ENCODE measurements at regions not wholly inside any gene's neighbourhood (a gene's known extent, or its start where the extent isn't known, plus 50 kb on each side); places are given as distances from the start of the nearest gene placed in this dataset.

- H3K36me3 ChIP-seq (ENCODE audit: control insufficient read depth in 2 of 2, insufficient read depth in 2 of 2, low read length in 1 of 2): no peaks in the 10 kb centered on the region
- peaks cover 0 to 10% of the 10 kb centered on the region in 2 donors for H3K9me3 ChIP-seq (ENCODE audit: control insufficient read depth in 2 of 2, insufficient read depth in 1 of 2, low read depth in 1 of 2, low read length in 1 of 2)
- H3K27me3 ChIP-seq (ENCODE audit: control insufficient read depth in 1 of 2, insufficient read depth in 2 of 2, low read length in 2 of 2): no peaks in the 10 kb centered on the region
- 94 to 95% methylated on average over 4 of the region's 4 CpGs for WGBS, 2 donors
- H3K4me3 ChIP-seq (ENCODE audit: low read depth in 1 of 2, low read length in 2 of 2): no peak overlapping the region
- H3K4me1 ChIP-seq (ENCODE audit: control insufficient read depth in 2 of 2, insufficient read depth in 2 of 2, low read length in 1 of 2): no peaks in the 10 kb centered on the region
- H3K27ac ChIP-seq (ENCODE audit: low read depth in 2 of 2, low read length in 1 of 2): no peak overlapping the region
Measured at GRCh38 chr12:127425474-127425873, 841.5 kb upstream of the TMEM132C start.

DNA sequence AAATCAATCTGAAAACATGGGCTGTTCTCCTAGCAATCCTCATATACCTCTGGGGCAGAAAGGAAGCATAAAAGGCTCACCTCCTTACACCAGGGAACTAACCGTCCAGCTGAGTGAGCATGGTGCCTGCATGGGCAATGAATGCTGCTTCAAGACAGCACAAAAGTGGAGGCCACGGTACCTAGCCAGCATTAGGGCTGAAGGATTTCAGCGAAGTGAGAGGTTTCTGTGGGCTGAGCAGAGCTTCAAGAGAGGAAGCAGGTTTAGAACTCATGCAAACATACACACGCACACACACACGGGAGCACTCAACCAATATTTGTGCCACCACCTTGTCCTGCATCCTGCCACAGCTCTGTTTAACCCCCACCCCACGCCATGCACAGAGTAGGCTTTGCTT, 838.5 kb upstream of the TMEM132C start:
- no peak overlapping the region for H3K27ac ChIP-seq (ENCODE audit: low read depth in 2 of 2, low read length in 1 of 2)
- H3K36me3 ChIP-seq (ENCODE audit: control insufficient read depth in 2 of 2, insufficient read depth in 2 of 2, low read length in 1 of 2): no peaks in the 10 kb centered on the region
- H3K27me3 ChIP-seq (ENCODE audit: control insufficient read depth in 1 of 2, insufficient read depth in 2 of 2, low read length in 2 of 2): no peaks in the 10 kb centered on the region
- 78 to 83% methylated on average over 6 of the region's 6 CpGs for whole genome bisulfite sequencing, 2 donors
- H3K9me3 ChIP-seq (ENCODE audit: control insufficient read depth in 2 of 2, insufficient read depth in 1 of 2, low read depth in 1 of 2, low read length in 1 of 2): peaks cover 0 to 5% of the 10 kb centered on the region in 2 donors
- no peak overlapping the region for H3K4me3 ChIP-seq (ENCODE audit: low read depth in 1 of 2, low read length in 2 of 2)
- H3K4me1 ChIP-seq (ENCODE audit: control insufficient read depth in 2 of 2, insufficient read depth in 2 of 2, low read length in 1 of 2): no peaks in the 10 kb centered on the region

- Histone ChIP-seq H3K9me3 (ENCODE audit: control insufficient read depth in 2 of 2, insufficient read depth in 1 of 2, low read depth in 1 of 2, low read length in 1 of 2) (peaks cover 0 to 5% of the 10 kb centered on the region in 2 donors), H3K36me3 (ENCODE audit: control insufficient read depth in 2 of 2, insufficient read depth in 2 of 2, low read length in 1 of 2) (no peaks in the 10 kb centered on the region), H3K27ac (ENCODE audit: low read depth in 2 of 2, low read length in 1 of 2) (no peak overlapping the region), H3K4me3 (ENCODE audit: low read depth in 1 of 2, low read length in 2 of 2) (no peak overlapping the region), H3K4me1 (ENCODE audit: control insufficient read depth in 2 of 2, insufficient read depth in 2 of 2, low read length in 1 of 2) (no peaks in the 10 kb centered on the region), H3K27me3 (ENCODE audit: control insufficient read depth in 1 of 2, insufficient read depth in 2 of 2, low read length in 2 of 2) (no peaks in the 10 kb centered on the region)
- 59 to 60% methylated on average over 9 of the region's 9 CpGs for WGBS, 2 donors
Measured at GRCh38 chr12:127429551-127430285, 837.3 kb upstream of the TMEM132C start.

DNA sequence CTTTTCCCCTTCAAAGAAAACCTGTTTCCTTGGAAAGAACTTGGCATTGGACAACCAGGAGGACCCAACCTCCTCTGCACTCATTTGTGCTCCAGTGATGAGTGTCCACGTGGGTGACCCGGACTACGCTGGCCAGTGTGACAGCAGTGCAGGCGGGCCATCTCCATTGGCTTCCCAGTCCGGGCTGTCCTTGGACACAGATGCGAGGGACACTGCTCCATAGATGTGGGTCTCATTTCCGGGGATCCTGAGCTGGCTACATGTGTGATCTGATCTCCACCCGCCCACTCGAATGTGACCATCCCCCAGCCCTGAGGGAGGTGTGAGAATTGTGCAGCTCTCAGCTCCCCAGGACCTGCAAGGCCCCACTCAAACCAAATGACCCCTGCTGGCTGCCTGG, 836.6 kb upstream of the TMEM132C start:
- WGBS, 2 donors: 76 to 80% methylated on average over 9 of the region's 9 CpGs

GRCh38 chr12:127431177-127431576, 835.8 kb upstream of the TMEM132C start:
- Histone ChIP-seq H3K36me3 (ENCODE audit: control insufficient read depth in 2 of 2, insufficient read depth in 2 of 2, low read length in 1 of 2) (no peaks in the 10 kb centered on the region), H3K27ac (ENCODE audit: low read depth in 2 of 2, low read length in 1 of 2) (no peak overlapping the region), H3K9me3 (ENCODE audit: control insufficient read depth in 2 of 2, insufficient read depth in 1 of 2, low read depth in 1 of 2, low read length in 1 of 2) (peaks cover 0 to 5% of the 10 kb centered on the region in 2 donors), H3K4me1 (ENCODE audit: control insufficient read depth in 2 of 2, insufficient read depth in 2 of 2, low read length in 1 of 2) (no peaks in the 10 kb centered on the region), H3K27me3 (ENCODE audit: control insufficient read depth in 1 of 2, insufficient read depth in 2 of 2, low read length in 2 of 2) (no peaks in the 10 kb centered on the region), H3K4me3 (ENCODE audit: low read depth in 1 of 2, low read length in 2 of 2) (no peak overlapping the region)
- 84 to 89% methylated on average over 6 of the region's 6 CpGs for WGBS, 2 donors

More for the DNA sequence above, 836.6 kb upstream of the TMEM132C start:
- Histone ChIP-seq H3K27ac (ENCODE audit: low read depth in 2 of 2, low read length in 1 of 2) (no peak overlapping the region), H3K4me1 (ENCODE audit: control insufficient read depth in 2 of 2, insufficient read depth in 2 of 2, low read length in 1 of 2) (no peaks in the 10 kb centered on the region), H3K27me3 (ENCODE audit: control insufficient read depth in 1 of 2, insufficient read depth in 2 of 2, low read length in 2 of 2) (no peaks in the 10 kb centered on the region), H3K4me3 (ENCODE audit: low read depth in 1 of 2, low read length in 2 of 2) (no peak overlapping the region), H3K36me3 (ENCODE audit: control insufficient read depth in 2 of 2, insufficient read depth in 2 of 2, low read length in 1 of 2) (no peaks in the 10 kb centered on the region), H3K9me3 (ENCODE audit: control insufficient read depth in 2 of 2, insufficient read depth in 1 of 2, low read depth in 1 of 2, low read length in 1 of 2) (peaks cover 0 to 5% of the 10 kb centered on the region in 2 donors)

DNA sequence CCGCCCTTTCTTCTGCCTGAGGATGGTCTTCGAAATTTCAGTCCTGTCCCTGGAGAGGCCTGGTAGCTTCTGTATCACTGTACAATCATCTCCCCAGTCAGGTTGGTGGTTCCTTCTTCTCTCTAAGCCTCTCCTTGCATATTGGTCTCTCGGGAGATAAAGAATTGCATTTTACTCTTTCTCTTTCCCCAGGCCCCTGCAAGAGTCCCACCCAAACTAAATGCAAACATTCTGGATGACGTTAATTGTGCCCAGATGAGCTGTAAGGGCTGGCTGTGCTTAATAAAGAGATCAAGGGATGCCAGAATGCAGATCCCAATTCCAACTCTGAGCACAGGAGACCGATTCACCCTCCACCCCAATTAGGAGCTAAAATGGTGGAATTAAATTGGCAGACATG, 835.4 kb upstream of the TMEM132C start:
- no peaks in the 10 kb centered on the region for H3K27me3 ChIP-seq (ENCODE audit: control insufficient read depth in 1 of 2, insufficient read depth in 2 of 2, low read length in 2 of 2)
- H3K4me1 ChIP-seq (ENCODE audit: control insufficient read depth in 2 of 2, insufficient read depth in 2 of 2, low read length in 1 of 2): no peaks in the 10 kb centered on the region
- H3K4me3 ChIP-seq (ENCODE audit: low read depth in 1 of 2, low read length in 2 of 2): no peak overlapping the region
- H3K27ac ChIP-seq (ENCODE audit: low read depth in 2 of 2, low read length in 1 of 2): no peak overlapping the region
- H3K9me3 ChIP-seq (ENCODE audit: control insufficient read depth in 2 of 2, insufficient read depth in 1 of 2, low read depth in 1 of 2, low read length in 1 of 2): peaks cover 0 to 5% of the 10 kb centered on the region in 2 donors
- H3K36me3 ChIP-seq (ENCODE audit: control insufficient read depth in 2 of 2, insufficient read depth in 2 of 2, low read length in 1 of 2): no peaks in the 10 kb centered on the region
- WGBS, 2 donors: 52 to 60% methylated on average over 5 of the region's 5 CpGs

DNA sequence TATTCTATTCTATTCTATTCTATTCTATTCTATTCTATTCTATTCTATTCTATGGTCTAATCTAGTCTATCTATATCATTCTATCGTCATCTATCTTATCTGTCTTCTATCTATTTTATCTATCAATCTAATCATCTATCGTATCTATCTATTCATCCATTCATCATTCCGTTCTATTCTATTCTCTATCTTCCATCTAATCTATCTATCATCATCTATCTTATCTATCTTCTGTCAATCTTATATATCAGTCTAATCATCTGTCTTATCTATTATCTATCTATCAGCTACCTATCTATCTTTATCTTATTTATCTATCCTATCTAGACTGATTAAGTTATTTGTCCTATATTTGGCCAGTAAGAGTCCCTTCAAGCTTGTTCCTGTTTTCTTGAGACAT, 831.5 kb upstream of the TMEM132C start:
- Histone ChIP-seq H3K27me3 (ENCODE audit: control insufficient read depth in 1 of 2, insufficient read depth in 2 of 2, low read length in 2 of 2) (no peaks in the 10 kb centered on the region), H3K4me3 (ENCODE audit: low read depth in 1 of 2, low read length in 2 of 2) (no peak overlapping the region), H3K9me3 (ENCODE audit: control insufficient read depth in 2 of 2, insufficient read depth in 1 of 2, low read depth in 1 of 2, low read length in 1 of 2) (peaks cover 2% of the 10 kb centered on the region in 2 donors), H3K27ac (ENCODE audit: low read depth in 2 of 2, low read length in 1 of 2) (no peak overlapping the region), H3K4me1 (ENCODE audit: control insufficient read depth in 2 of 2, insufficient read depth in 2 of 2, low read length in 1 of 2) (no peaks in the 10 kb centered on the region), H3K36me3 (ENCODE audit: control insufficient read depth in 2 of 2, insufficient read depth in 2 of 2, low read length in 1 of 2) (no peaks in the 10 kb centered on the region)
- 88 to 89% methylated on average over 3 of the region's 3 CpGs for WGBS, 2 donors

DNA sequence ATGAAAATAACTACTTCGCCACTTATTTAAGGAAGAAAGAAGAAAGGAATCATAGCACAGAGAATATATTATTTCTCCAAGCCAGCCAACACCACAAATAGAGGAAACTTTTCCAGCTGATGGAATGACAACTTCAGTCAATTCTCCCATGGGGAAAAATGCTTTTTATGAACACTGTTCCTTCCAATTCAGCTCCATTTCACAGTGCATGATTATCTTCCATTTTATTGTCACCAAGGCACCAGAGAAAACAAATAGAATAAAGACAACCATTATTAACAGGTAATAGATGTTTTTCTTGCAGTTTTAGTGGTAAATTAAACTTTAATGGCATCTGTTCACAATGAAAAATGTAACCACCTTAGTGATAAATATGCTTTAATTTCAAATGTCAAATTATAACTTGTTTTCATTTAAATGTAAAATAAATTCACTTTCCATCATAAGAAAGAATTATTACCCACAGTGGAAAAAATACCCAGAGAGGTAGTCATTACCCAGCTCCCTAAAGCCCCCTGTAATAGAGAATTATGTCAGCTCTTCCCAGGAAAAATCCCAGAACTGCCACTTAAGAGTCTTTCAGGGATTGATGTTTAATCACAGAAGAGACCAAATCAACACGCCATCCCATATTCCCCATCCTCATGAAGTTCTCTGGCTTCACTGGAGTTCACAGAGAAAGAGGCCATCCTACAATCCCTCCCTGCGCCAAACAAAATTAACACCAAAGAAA, 828.3 kb upstream of the TMEM132C start:
- no peaks in the 10 kb centered on the region for H3K36me3 ChIP-seq (ENCODE audit: control insufficient read depth in 2 of 2, insufficient read depth in 2 of 2, low read length in 1 of 2)
- H3K27ac ChIP-seq (ENCODE audit: low read depth in 2 of 2, low read length in 1 of 2): no peak overlapping the region
- 92 to 94% methylated on average over 3 of the region's 3 CpGs for WGBS, 2 donors
- peaks cover 2 to 4% of the 10 kb centered on the region in 2 donors for H3K9me3 ChIP-seq (ENCODE audit: control insufficient read depth in 2 of 2, insufficient read depth in 1 of 2, low read depth in 1 of 2, low read length in 1 of 2)
- H3K4me1 ChIP-seq (ENCODE audit: control insufficient read depth in 2 of 2, insufficient read depth in 2 of 2, low read length in 1 of 2): no peaks in the 10 kb centered on the region
- no peak overlapping the region for H3K4me3 ChIP-seq (ENCODE audit: low read depth in 1 of 2, low read length in 2 of 2)
- H3K27me3 ChIP-seq (ENCODE audit: control insufficient read depth in 1 of 2, insufficient read depth in 2 of 2, low read length in 2 of 2): no peaks in the 10 kb centered on the region

- WGBS, 2 donors: 34 to 48% methylated on average over 4 of the region's 4 CpGs
- Histone ChIP-seq H3K4me1 (ENCODE audit: control insufficient read depth in 2 of 2, insufficient read depth in 2 of 2, low read length in 1 of 2) (no peaks in the 10 kb centered on the region), H3K9me3 (ENCODE audit: control insufficient read depth in 2 of 2, insufficient read depth in 1 of 2, low read depth in 1 of 2, low read length in 1 of 2) (peaks cover 0 to 7% of the 10 kb centered on the region in 2 donors), H3K27me3 (ENCODE audit: control insufficient read depth in 1 of 2, insufficient read depth in 2 of 2, low read length in 2 of 2) (no peaks in the 10 kb centered on the region), H3K36me3 (ENCODE audit: control insufficient read depth in 2 of 2, insufficient read depth in 2 of 2, low read length in 1 of 2) (no peaks in the 10 kb centered on the region), H3K27ac (ENCODE audit: low read depth in 2 of 2, low read length in 1 of 2) (no peak overlapping the region), H3K4me3 (ENCODE audit: low read depth in 1 of 2, low read length in 2 of 2) (no peak overlapping the region)
Measured at GRCh38 chr12:127445581-127446139, 821.3 kb upstream of the TMEM132C start.
